GM23338 (cell line): ENCODE measurements at regions not wholly inside any gene's neighbourhood (a gene's known extent, or its start where the extent isn't known, plus 50 kb on each side); places are given as distances from the start of the nearest gene placed in this dataset.

Experiments
- ATAC-seq: fragments of 200-7000 bp; cut with Tn5 transposase; 3 replicates; pipeline ENCODE4 v1.9.1; 2020
- DNase-seq: peaks from one replicate; pipeline ENCODE4 v3.0.0-alpha.2; 2015; ENCODE audit warnings: low spot score
- H2AFZ ChIP-seq: fragments of 200-600 bp; sonication (generic); 2 replicates; pipeline ENCODE4 v1.8.0; 2016; ENCODE audit warnings: antibody characterized with exemption, mild to moderate bottlenecking, moderate library complexity
- H3F3A ChIP-seq: fragments of 200-600 bp; sonication (generic); replicated peaks from 2 replicates; pipeline ENCODE4 v1.8.0; 2017; ENCODE audit warnings: antibody characterized with exemption, mixed run types, low read depth
- H3K27ac ChIP-seq: fragments of 200-600 bp; sonication (generic); 2 replicates; pipeline ENCODE4 v1.6.1; 2016; ENCODE audit warnings: low read depth
- H3K27me3 ChIP-seq: fragments of 200-600 bp; sonication (generic); 2 replicates; pipeline ENCODE4 v1.8.0; 2016; ENCODE audit warnings: mild to moderate bottlenecking, mixed run types, moderate library complexity; ENCODE audit not compliant: insufficient read depth
- H3K36me3 ChIP-seq: fragments of 200-600 bp; sonication (generic); 2 replicates; pipeline ENCODE4 v1.8.0; 2016; ENCODE audit warnings: mild to moderate bottlenecking; ENCODE audit not compliant: insufficient read depth
- H3K4me1 ChIP-seq: fragments of 200-600 bp; sonication (generic); 2 replicates; pipeline ENCODE4 v1.8.0; 2016; ENCODE audit warnings: mild to moderate bottlenecking, moderate library complexity; ENCODE audit not compliant: insufficient read depth
- H3K4me2 ChIP-seq: fragments of 200-600 bp; sonication (generic); 2 replicates; pipeline ENCODE4 v1.7.1; 2017; ENCODE audit warnings: mixed run types
- H3K4me3 ChIP-seq: fragments of 200-600 bp; sonication (generic); 2 replicates; pipeline ENCODE4 v1.6.1; 2016; ENCODE audit warnings: mixed run types
- H3K79me2 ChIP-seq: fragments of 200-600 bp; sonication (generic); replicated peaks from 2 replicates; pipeline ENCODE4 v1.8.0; 2017; ENCODE audit warnings: mild to moderate bottlenecking; ENCODE audit not compliant: insufficient read depth
- H3K9me2 ChIP-seq: fragments of 200-600 bp; sonication (generic); 2 replicates; pipeline ENCODE4 v1.8.0; 2017; ENCODE audit not compliant: insufficient read depth
- H4K20me1 ChIP-seq: fragments of 200-600 bp; sonication (generic); replicated peaks from 2 replicates; pipeline ENCODE4 v1.8.0; 2017; ENCODE audit warnings: mild to moderate bottlenecking; ENCODE audit not compliant: insufficient read depth
- H3K27ac Mint-ChIP-seq: 2 replicates; pipeline ENCODE4 v1.8.0; 2020; ENCODE audit warnings: inconsistent platforms, mild to moderate bottlenecking, moderate library complexity, mixed read lengths
- H3K27me3 Mint-ChIP-seq: 3 replicates; pipeline ENCODE4 v1.8.0; 2022; ENCODE audit warnings: low read depth, mild to moderate bottlenecking, moderate library complexity, mixed read lengths, inconsistent platforms; ENCODE audit not compliant: insufficient read depth, poor library complexity
- H3K36me3 Mint-ChIP-seq: 3 replicates; pipeline ENCODE4 v1.8.0; 2021; ENCODE audit warnings: low read depth, mild to moderate bottlenecking, inconsistent platforms, moderate library complexity, mixed read lengths
- H3K4me1 Mint-ChIP-seq: 3 replicates; pipeline ENCODE4 v1.8.0; 2020; ENCODE audit warnings: mild to moderate bottlenecking, inconsistent platforms, mixed read lengths
- H3K4me3 Mint-ChIP-seq: 3 replicates; pipeline ENCODE4 v1.8.0; 2021; ENCODE audit warnings: moderate library complexity, mild to moderate bottlenecking, inconsistent platforms, mixed read lengths
- H3K9me3 Mint-ChIP-seq: 3 replicates; pipeline ENCODE4 v1.8.0; 2020; ENCODE audit warnings: moderate library complexity, mild to moderate bottlenecking, inconsistent platforms, mixed read lengths
- CREB1 ChIP-seq: fragments of 250-450 bp; sonication (Bioruptor Pico); IDR thresholded peaks from 2 replicates; pipeline ENCODE4 v1.5.0; 2020; ENCODE audit warnings: low read depth, mild to moderate bottlenecking, moderate library complexity
- EZH2phosphoT487 ChIP-seq: fragments of 200-600 bp; sonication (generic); IDR thresholded peaks from one replicate; pipeline ENCODE4 v1.8.1; 2018; ENCODE audit warnings: antibody characterized with exemption; ENCODE audit not compliant: unreplicated experiment
- POLR2AphosphoS5 ChIP-seq: IDR thresholded peaks from 2 replicates; pipeline ENCODE4 v1.6.1; 2016; ENCODE audit warnings: antibody characterized with exemption, low read depth
- ZNF331 ChIP-seq: fragments of 250-450 bp; sonication (Bioruptor Pico); IDR thresholded peaks from 2 replicates; pipeline ENCODE4 v1.5.0; 2020; ENCODE audit warnings: low read depth, mild to moderate bottlenecking, moderate library complexity
- TF ChIP-seq, protein P1 (sequence below): fragments of 250-450 bp; sonication (Bioruptor Pico); IDR thresholded peaks from 2 replicates; pipeline ENCODE4 v1.5.0; 2020; ENCODE audit warnings: mild to moderate bottlenecking, moderate library complexity
- TF ChIP-seq, protein P2 (sequence below): IDR thresholded peaks from 2 replicates; pipeline ENCODE4 v1.6.1; 2016; ENCODE audit warnings: antibody characterized with exemption
- TF ChIP-seq, protein P3 (sequence below), 2 experiments: fragments of 200-600 bp in 1 of 2; sonication (generic) in 1 of 2; conservative IDR thresholded peaks; 2 replicates each; pipeline versions ENCODE4 v1.5.1 to v1.6.1; 2016 to 2017; ENCODE audit warnings: antibody characterized with exemption in 2 of 2, low read depth in 2 of 2, mild to moderate bottlenecking in 2 of 2, moderate library complexity in 1 of 2

DNA sequence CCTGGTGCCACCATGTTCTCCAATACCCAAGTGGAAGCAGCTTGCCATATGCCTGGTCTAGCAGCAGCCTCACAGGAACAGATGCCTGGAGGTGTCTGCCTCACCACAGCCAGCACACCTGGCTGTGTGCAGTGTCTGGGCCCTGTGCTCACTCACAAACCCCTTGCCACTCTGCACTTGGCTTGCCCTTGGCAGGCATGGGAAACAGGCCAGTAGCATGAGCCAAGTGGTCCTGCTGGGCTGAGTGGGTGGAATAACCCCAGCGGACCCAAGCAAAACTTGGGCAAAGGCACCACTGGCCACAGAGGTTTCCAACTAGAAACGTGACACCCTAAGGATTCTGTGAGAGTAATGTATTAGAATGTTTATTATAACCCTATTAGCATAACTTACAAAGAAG is 600.5 kb upstream of the GJE1 start (continued):
- TF ChIP-seq, protein P1, sequence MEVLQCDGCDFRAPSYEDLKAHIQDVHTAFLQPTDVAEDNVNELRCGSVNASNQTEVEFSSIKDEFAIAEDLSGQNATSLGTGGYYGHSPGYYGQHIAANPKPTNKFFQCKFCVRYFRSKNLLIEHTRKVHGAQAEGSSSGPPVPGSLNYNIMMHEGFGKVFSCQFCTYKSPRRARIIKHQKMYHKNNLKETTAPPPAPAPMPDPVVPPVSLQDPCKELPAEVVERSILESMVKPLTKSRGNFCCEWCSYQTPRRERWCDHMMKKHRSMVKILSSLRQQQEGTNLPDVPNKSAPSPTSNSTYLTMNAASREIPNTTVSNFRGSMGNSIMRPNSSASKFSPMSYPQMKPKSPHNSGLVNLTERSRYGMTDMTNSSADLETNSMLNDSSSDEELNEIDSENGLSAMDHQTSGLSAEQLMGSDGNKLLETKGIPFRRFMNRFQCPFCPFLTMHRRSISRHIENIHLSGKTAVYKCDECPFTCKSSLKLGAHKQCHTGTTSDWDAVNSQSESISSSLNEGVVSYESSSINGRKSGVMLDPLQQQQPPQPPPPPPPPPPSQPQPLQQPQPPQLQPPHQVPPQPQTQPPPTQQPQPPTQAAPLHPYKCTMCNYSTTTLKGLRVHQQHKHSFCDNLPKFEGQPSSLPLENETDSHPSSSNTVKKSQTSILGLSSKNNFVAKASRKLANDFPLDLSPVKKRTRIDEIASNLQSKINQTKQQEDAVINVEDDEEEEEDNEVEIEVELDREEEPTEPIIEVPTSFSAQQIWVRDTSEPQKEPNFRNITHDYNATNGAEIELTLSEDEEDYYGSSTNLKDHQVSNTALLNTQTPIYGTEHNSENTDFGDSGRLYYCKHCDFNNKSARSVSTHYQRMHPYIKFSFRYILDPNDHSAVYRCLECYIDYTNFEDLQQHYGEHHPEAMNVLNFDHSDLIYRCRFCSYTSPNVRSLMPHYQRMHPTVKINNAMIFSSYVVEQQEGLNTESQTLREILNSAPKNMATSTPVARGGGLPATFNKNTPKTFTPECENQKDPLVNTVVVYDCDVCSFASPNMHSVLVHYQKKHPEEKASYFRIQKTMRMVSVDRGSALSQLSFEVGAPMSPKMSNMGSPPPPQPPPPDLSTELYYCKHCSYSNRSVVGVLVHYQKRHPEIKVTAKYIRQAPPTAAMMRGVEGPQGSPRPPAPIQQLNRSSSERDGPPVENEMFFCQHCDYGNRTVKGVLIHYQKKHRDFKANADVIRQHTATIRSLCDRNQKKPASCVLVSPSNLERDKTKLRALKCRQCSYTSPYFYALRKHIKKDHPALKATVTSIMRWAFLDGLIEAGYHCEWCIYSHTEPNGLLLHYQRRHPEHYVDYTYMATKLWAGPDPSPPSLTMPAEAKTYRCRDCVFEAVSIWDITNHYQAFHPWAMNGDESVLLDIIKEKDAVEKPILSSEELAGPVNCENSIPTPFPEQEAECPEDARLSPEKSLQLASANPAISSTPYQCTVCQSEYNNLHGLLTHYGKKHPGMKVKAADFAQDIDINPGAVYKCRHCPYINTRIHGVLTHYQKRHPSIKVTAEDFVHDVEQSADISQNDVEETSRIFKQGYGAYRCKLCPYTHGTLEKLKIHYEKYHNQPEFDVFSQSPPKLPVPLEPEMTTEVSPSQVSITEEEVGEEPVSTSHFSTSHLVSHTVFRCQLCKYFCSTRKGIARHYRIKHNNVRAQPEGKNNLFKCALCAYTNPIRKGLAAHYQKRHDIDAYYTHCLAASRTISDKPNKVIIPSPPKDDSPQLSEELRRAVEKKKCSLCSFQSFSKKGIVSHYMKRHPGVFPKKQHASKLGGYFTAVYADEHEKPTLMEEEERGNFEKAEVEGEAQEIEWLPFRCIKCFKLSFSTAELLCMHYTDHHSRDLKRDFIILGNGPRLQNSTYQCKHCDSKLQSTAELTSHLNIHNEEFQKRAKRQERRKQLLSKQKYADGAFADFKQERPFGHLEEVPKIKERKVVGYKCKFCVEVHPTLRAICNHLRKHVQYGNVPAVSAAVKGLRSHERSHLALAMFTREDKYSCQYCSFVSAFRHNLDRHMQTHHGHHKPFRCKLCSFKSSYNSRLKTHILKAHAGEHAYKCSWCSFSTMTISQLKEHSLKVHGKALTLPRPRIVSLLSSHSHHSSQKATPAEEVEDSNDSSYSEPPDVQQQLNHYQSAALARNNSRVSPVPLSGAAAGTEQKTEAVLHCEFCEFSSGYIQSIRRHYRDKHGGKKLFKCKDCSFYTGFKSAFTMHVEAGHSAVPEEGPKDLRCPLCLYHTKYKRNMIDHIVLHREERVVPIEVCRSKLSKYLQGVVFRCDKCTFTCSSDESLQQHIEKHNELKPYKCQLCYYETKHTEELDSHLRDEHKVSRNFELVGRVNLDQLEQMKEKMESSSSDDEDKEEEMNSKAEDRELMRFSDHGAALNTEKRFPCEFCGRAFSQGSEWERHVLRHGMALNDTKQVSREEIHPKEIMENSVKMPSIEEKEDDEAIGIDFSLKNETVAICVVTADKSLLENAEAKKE (CRISPR knock-in tag), result no peak

DNA sequence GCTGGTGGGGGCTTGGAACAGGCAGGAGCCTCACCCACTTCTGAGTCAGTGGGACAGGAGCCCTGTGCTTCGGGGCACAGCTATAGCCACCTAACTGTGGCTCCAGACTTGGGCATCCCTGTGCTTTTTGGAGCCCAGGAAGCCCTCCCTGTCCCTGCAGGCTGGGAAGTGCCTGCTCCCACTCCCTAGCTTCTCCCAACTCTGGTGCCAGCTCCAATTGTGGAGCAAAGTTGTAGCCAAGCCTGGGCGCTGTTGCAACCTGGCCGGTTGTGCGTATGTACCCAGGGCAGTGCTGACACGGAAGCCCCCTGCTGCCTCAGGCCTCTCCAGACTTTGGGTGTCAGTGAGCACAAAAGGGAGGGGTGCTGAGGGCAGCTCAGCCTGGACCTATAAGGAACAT is 601.7 kb upstream of the GJE1 start:
- no peak overlapping the region for H3K4me3 Mint-ChIP-seq
- Histone ChIP-seq H3K27me3 (no peaks in the 10 kb centered on the region), H4K20me1 (no peaks in the 10 kb centered on the region), H3K9me2 (0 out of 2 replicates have a peak, but pooled peaks cover 4% of the 10 kb centered on the region), H2AFZ (no peak overlapping the region), H3K27ac (no peak overlapping the region), H3K4me1 (peaks cover 6% of the 10 kb centered on the region; the same call in 1 of the 2 replicates), H3K4me3 (no peak overlapping the region), H3K36me3 (no peaks in the 10 kb centered on the region), H3K4me2 (no peak overlapping the region), H3K79me2 (no peaks in the 10 kb centered on the region), H3F3A (no peaks in the 10 kb centered on the region)
- DNase-seq (no peak), ATAC-seq (no peak)
- H3K4me1 Mint-ChIP-seq, result peaks cover 5% of the 10 kb centered on the region; the same call in 1 of the 3 replicates
- H3K36me3 Mint-ChIP-seq, result peaks cover 7% of the 10 kb centered on the region; the same call in 2 of the 3 replicates
- H3K27me3 Mint-ChIP-seq, result no peaks in the 10 kb centered on the region
- H3K27ac Mint-ChIP-seq, result no peak overlapping the region
- peaks cover 14% of the 10 kb centered on the region for H3K9me3 Mint-ChIP-seq
- TF ChIP-seq, protein P1 (CRISPR knock-in tag), result no peak
- TF ChIP-seq ZNF331 (CRISPR knock-in tag) (no peak), POLR2AphosphoS5 (no peak), EZH2phosphoT487 (no peak), CREB1 (CRISPR knock-in tag) (no peak)
- TF ChIP-seq, protein P2, sequence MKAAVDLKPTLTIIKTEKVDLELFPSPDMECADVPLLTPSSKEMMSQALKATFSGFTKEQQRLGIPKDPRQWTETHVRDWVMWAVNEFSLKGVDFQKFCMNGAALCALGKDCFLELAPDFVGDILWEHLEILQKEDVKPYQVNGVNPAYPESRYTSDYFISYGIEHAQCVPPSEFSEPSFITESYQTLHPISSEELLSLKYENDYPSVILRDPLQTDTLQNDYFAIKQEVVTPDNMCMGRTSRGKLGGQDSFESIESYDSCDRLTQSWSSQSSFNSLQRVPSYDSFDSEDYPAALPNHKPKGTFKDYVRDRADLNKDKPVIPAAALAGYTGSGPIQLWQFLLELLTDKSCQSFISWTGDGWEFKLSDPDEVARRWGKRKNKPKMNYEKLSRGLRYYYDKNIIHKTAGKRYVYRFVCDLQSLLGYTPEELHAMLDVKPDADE, result no peak
- TF ChIP-seq, protein P3, sequence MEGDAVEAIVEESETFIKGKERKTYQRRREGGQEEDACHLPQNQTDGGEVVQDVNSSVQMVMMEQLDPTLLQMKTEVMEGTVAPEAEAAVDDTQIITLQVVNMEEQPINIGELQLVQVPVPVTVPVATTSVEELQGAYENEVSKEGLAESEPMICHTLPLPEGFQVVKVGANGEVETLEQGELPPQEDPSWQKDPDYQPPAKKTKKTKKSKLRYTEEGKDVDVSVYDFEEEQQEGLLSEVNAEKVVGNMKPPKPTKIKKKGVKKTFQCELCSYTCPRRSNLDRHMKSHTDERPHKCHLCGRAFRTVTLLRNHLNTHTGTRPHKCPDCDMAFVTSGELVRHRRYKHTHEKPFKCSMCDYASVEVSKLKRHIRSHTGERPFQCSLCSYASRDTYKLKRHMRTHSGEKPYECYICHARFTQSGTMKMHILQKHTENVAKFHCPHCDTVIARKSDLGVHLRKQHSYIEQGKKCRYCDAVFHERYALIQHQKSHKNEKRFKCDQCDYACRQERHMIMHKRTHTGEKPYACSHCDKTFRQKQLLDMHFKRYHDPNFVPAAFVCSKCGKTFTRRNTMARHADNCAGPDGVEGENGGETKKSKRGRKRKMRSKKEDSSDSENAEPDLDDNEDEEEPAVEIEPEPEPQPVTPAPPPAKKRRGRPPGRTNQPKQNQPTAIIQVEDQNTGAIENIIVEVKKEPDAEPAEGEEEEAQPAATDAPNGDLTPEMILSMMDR (conservative IDR thresholded peaks at IDR 0.05; ENCODE audit: low read depth in 2 of 2), result no peak
